HL-60/S4 (cell line): ENCODE measurements at regions not wholly inside any gene's neighbourhood (a gene's known extent, or its start where the extent isn't known, plus 50 kb on each side); places are given as distances from the start of the nearest gene placed in this dataset.

Source experiments
- in situ Hi-C: fragments of 300-500 bp; cut with MboI; formaldehyde crosslinking; loops from 2 replicates; pipeline ENCODE4 v1.14.3; 2022; ENCODE audit warnings: low sequenced_read_pairs

GRCh38 chr20:40424695-40425094, 264.3 kb downstream of the MAFB start:
- in situ Hi-C loops, result no loop called here

GRCh38 chr20:40422656-40423055, 266.4 kb downstream of the MAFB start:
- in situ Hi-C loops, result no loop called here

GRCh38 chr20:40416274-40416673, 272.8 kb downstream of the MAFB start:
- in situ Hi-C loops, result no loop called here

GRCh38 chr20:40414843-40415615, 274.0 kb downstream of the MAFB start:
- in situ Hi-C loops, result no loop called here

GRCh38 chr20:40410028-40410427, 279.0 kb downstream of the MAFB start:
- in situ Hi-C loops, result no loop called here

GRCh38 chr20:40397467-40397866, 291.6 kb downstream of the MAFB start:
- in situ Hi-C loops, result no loop called here

GRCh38 chr20:40393197-40394079, 295.6 kb downstream of the MAFB start:
- in situ Hi-C loops, result no loop called here

- in situ Hi-C loops, result no loop called here
Measured at GRCh38 chr20:40390654-40391053, 298.4 kb downstream of the MAFB start.

GRCh38 chr20:40370800-40371199, 318.2 kb downstream of the MAFB start:
- in situ Hi-C loops, result no loop called here

- in situ Hi-C loops, result no loop called here
Measured at GRCh38 chr20:40368876-40369275, 320.2 kb downstream of the MAFB start.

- in situ Hi-C loops, result no loop called here
Measured at GRCh38 chr20:40361916-40362315, 327.1 kb downstream of the MAFB start.

- in situ Hi-C loops, result no loop called here
Measured at GRCh38 chr20:40359131-40359912, 329.7 kb downstream of the MAFB start.

GRCh38 chr20:40354880-40355279, 334.2 kb downstream of the MAFB start:
- in situ Hi-C loops, result no loop called here

- in situ Hi-C loops, result no loop called here
Measured at GRCh38 chr20:40343390-40343789, 345.6 kb downstream of the MAFB start.

- in situ Hi-C loops, result no loop called here
Measured at GRCh38 chr20:40341561-40341960, 347.5 kb downstream of the MAFB start.

GRCh38 chr20:40339661-40340449, 349.2 kb downstream of the MAFB start:
- in situ Hi-C loops, result no loop called here

GRCh38 chr20:40336533-40336932, 352.5 kb downstream of the MAFB start:
- in situ Hi-C loops, result no loop called here

GRCh38 chr20:40335901-40336351, 353.1 kb downstream of the MAFB start:
- in situ Hi-C loops, result no loop called here

GRCh38 chr20:40335437-40335836, 353.6 kb downstream of the MAFB start:
- in situ Hi-C loops, result no loop called here

- in situ Hi-C loops, result no loop called here
Measured at GRCh38 chr20:40333591-40333990, 355.4 kb downstream of the MAFB start.
